ENCODE measurements at regions not wholly inside any gene's neighbourhood (a gene's known extent, or its start where the extent isn't known, plus 50 kb on each side); places are given as distances from the start of the nearest gene placed in this dataset.
A peak's percentile ranks its signal among the peaks of the same experiment; 100 is the strongest.

DNA sequence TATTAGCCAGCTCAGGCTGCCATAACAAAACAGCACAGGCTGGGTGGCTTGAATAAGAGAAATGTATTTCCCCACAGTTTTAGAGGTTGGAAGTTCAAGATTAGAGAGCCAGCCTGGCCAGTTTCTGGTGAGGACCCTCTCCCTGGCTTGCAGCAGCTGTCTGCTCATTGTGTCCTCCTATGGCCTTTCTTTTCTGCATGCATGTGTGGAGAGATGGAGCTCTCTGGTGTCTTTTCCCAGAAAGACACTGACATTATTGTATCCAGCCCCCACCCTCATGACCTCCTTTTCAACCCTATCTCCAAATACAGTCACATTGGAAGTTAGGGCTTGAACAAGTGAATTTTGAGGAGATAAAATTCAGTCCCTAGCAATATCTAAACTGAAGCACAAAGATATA, 263.8 kb upstream of the PABPC4L start:
- no peak for DNase-seq

DNA sequence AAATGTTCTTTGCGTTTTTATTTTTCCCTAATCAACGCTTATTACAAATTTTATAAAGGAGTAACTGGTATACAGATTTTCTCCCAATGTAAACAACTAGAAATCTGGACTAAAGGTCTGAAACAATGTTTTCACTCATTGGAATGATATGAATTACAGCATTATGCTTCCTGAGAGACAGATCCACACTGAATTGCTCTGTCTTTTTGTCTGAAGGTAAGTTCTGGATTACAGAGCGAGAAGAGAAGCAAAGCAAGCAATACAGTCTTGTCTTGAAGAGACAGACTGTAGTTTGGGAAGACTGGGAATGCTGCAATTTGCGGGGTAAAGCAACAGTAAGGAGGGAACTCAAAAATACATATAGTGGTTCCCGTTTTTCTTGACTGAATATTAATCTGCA, 262.2 kb upstream of the PABPC4L start:
- DNase-seq = no peak

DNA sequence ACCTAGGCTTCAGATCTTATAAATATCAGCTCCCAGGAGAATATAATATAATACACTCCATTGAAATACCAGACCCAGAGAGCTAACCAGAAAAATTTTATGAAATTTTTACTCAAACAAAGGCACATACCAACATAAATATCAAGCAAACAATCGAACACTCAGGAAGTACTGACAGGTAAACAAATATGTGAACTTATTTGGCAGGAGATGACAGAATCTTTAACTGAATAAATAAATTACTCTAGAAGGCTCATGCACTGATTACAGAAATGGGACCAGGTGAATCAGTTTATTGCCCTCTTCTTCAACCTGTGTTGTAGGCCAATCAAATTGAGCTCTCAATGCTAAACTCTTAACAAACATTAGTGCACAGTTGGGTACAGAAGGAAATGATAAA, 225.2 kb upstream of the PABPC4L start:
- DNase-seq = no peak

DNA sequence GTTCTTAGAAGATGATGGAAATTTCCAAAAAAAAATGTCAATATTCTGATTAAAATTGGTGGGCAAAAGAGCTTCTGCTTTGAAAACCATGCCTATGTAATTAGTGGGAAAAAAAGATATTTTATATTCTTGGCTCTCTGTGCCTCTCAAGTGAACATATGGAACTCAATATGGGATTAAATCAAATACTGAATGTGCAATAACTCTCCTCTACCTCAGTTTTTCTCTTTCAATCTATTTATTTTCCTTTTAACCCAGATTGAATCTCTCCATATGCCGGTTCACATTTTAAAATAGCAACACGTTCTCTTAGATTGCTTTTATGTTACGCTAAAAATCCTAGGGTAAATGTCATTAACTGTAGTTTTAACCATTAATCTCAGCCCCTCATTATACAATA, 224.2 kb upstream of the PABPC4L start:
- no peak for DNase-seq

DNA sequence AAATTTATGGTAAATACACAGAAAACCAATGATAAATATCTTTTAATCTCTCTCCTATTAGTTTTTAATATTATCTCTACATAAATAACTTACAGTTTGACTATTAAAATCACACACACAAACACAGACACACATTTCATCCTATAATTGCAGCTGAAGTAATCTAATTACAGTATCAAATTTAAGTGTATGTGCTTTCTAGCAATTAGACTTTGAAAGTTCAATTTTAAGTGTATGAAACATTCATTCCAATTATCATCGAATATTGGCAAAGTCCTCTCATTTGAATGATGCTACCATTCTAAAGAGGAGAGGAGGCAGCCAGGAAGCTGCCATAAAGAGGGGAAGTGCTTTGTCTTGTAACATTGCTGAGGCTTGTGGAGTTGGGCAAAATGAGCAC, 221.2 kb upstream of the PABPC4L start:
- no peak for DNase-seq

DNA sequence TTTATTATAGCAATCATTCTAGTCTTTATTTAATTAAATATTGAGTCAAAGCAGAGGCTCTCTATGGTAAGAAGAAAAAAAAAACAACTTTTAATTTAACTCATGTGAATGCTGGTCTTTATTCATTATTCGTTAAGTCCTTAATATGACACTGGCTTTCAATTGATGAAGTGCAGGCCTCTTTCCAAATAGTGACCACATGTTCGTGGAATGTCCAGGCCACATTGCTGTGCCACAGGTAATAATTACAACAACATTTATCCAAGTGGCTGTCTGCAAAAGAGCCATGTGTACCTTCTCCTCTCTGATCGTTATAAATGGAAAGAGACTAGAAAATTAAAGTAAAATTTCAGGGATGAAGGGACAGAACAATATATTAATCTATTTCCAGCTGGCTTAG, 220.1 kb upstream of the PABPC4L start:
- DNase-seq = no peak

DNA sequence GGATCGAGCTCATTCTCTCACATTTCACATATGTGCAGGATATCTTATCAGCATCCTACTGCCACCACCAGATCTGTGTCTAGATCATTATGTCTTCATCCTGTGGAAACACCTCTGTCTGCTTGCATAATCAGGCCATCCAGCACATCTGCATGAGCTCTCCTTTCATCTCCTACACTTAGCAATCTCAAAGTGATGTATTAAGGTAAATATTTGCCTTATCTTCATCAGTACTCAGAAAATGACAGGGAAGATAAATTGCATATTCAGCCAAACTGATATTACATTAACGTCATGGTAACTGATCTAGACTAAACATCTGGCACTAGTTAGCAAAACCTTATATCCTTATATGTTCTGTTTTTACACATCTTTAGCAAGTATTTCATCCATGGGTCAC, 207.3 kb upstream of the PABPC4L start:
- peak; percentile 7 for DNase-seq

DNA sequence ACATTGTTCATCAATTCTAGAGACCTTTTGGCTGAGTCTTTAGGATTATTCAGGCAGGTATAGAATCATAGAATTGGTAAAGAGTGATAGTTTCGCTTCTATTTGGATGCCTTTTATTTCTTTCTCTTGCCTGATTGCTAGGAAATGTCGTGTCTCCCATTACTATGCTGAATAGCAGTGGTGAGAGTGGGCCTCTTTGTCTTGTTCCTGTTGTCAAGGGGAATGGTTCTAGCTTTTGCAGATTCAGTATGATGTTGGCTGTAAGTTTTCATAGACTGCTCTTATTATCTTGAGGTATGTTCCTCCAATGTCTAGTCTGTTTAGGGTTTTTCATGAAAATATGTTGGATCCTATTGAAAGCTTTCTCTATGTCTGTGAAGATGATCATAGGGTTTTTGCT, 200.2 kb upstream of the PABPC4L start:
- DNase-seq = no peak

DNA sequence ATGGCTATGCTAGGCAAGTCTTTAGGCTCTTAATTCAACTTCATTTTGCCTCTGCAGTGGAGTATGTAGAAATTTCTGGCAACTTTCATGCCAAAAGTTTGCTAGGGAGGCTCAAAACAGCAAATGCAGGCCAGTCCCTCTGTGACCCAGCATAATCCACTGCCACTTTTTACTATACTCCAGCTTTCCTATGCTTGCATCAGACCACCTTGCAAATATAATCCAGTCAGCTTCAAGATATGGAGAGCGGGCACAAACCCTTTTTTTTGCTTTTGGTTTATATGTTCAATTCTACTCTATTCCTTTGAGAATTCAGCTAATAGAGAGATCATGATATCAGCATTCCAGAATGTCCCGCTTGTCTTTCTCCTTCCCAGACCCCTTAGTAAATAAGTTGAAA, 192.0 kb upstream of the PABPC4L start:
- no peak for DNase-seq

DNA sequence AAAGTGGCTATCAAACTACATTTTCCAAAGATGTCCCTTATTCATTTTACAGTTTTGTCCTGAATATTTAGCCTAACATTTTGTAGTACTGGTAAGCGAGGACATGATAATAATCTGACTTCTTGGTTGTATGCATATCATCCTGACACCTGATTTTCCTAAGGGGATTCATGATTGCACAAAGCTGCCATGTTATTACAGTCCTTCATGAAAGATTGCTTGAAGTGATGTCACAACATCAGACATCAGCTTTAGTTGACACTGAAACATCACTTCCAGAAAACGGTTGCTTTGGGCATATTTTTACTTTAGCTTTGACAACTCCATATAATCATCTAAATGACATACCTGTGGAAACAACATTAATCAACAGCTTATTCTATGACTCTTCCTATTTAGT, 188.7 kb upstream of the PABPC4L start:
- DNase-seq = no peak

DNA sequence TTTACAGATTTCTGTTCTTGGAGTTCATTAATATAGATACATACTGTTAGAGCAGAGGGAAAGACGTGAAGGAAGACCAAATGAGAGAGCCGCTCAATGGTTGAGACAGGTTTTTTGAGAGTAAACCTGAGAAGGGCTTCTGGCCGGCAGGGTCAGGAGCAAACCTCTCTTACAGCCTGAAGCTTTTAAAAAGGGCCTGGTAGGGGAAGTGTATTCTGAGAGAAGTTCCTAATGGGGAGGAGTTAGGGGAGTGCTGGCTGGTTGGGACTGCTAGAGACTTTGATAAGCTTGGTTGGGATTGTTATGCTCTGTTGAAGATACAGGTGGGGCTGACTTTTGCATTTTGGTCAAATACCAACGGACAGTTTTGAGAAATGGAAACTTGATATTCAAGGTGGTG, 186.8 kb upstream of the PABPC4L start:
- no peak for DNase-seq

DNA sequence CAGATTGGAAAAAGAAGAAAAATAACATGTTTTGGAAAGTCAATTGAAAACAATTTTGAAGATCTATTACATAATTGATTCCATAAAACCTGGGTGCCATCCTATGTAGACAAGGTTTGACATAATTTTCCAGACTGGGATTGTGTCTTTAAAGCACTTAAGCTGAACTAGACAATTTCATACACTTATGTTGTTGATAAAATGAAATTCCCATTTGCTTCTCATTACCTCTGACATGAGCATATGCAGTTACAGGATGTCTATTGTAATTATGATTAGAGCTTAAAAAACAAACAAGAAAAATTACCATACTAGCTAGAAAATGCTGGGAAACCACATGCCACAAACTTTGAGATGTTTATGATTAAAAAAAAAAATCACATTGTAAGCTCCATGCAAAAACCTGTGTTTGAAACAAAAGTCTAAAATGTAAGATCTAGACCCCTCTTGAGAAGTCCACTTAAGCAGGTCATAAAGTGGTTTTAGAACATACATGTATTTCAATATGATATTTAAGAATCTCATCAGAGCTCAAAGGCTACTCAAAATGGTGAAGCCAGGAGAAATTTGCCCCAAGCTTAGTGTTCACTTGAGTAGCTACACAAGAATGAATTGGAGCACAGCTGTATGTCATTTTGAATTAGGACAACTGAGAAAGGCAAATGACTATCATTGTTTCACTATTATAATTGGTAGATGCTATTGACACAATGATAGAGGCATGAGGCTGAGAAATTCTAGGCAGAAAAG, 181.1 kb upstream of the PABPC4L start:
- DNase-seq = no peak

DNA sequence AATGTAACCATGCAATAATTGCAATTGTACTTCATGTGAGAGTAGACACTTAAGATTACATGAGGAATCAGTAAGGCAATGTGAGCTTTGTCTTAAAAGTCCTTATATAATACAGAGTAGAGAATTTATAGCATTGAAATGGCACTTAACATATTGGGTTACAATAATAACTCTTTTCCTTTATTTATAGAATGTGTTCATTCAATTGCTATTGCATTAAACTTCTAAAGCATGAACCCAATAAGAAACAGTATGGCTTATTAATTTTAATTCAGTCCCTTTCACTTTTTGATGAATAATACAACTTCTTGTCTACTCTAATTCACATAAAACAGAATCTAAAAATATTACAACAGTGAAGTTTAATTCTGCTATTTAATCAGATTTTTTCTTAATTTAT, 174.2 kb upstream of the PABPC4L start:
- DNase-seq = no peak

DNA sequence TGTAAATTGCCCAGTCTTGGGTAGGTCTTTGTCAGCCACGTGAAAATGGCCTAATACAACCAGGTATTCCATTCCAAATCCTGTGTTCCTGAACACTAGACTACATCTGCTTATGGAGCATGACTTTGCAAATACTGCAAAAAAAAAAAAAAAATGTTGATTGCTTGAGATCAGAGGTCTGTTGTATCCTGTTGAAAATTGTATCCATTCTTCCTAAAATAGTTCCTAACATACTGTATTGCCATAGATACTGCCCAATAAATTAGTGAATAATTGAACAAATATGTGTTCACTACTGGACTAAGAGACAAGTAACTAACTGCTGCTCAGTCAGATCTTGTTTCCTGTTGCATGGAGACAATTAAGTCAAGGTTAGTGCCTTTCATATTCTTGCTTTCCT, 164.3 kb upstream of the PABPC4L start:
- DNase-seq = no peak

DNA sequence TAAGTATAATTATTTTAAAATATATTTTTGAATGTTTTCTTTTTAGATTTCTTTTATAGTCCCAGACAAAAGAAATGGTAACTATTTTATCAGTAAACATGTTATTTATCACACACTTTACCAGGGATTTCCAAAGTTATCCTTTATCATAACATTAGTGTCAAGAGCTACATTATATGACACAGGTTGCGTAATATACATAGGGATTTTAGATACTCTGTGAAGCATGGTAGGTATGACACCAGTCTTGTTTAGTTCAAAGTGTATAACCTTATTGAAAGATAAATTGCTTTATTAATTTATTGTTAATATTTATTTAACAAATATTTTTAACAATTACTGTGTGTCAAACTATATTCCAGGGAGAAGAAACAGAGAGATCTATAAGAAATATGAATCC, 163.3 kb upstream of the PABPC4L start:
- no peak for DNase-seq

DNA sequence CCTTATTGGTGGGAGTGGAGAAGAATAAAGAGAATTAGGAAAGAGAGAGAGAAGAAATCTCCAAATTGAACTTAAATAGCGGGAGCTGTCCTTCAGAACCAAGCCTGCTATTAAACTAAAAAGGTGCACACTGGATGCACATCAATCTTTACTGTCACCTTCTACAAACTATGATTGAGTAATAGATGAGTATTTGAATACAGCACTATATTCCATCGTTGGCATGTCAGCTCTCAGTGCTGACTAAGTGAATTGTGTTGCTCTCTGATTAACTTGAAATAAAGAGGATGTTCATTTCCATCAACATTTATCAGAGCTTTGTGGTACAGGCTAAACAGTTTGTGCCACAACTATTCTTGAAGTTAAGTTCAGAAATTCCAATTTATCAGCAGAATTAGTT, 143.7 kb upstream of the PABPC4L start:
- no peak for DNase-seq

DNA sequence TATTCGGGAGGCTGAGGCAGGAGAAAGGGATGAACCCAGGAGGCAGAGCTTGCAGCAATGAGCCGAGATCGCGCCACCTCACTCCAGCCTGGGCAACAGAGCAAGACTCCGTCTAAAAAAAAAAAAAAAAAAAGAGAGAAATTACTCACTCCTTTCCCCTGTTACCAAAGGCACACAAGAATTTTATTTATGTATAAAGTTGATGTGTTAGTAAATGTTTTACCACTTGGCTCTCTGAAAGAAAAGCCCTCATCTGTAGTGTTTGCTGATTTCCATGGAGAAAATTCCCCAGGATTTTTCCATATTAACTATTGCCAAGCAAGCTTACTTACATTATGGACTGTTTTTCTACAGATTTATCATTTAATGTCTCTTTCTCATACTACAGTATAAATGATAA, 142.1 kb upstream of the PABPC4L start:
- no peak for DNase-seq

DNA sequence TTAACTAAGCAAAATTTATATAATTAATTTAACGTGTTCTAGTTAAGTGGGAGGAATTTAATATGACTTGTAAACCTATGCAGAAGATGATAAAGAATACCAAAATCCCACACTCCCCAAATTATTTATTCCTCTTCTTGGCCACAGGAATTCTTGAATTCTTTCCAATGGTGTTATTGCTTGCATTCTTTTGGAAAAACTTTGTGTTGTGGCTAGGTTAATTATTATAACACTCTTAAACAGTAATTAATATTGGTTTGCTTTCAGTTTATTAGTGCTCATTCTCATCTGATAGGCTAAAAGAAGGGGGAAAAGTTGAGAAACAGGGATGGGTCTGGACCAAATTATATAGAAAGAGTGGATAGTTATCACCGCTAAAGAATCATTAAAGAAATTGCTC, 141.5 kb upstream of the PABPC4L start:
- no peak for DNase-seq

DNA sequence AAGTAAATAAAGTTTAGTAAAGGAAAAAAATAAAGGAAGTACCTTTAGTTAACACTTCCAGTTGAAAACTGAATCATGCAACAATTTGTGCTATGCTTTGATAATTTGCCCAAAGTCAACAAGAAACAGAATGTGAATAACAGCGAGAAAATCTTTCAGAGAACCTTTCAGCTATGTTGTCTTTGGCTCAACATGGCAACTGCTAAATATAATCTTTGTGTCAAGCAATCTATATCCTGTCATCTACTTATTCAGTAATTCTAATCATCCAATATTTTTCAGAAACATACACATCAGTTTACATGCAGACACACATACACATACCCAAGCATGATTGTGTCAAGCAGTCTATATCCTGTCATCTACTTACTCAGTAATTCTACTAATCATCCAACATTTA, 136.0 kb upstream of the PABPC4L start:
- no peak for DNase-seq

DNA sequence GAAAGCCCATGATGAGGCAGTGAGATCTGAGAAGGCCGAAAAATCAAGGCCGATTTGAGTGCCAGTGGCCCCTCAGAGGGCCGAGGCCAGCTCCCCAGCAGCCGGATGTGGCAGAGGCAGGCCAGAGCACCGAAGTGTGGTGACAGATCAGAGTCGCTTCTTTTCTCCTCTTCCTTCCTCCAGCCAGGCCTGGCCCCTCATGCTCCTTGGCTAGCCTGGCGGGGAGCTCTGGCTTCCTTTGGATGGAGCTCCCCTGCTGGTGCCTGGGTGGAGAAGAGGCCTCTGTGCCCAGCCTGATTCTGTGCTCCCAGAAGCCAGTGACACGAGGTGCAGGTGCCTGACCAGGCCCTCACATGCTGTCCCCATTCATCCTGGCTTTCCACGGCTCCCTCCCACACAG, 127.2 kb upstream of the PABPC4L start:
- no peak for DNase-seq

DNA sequence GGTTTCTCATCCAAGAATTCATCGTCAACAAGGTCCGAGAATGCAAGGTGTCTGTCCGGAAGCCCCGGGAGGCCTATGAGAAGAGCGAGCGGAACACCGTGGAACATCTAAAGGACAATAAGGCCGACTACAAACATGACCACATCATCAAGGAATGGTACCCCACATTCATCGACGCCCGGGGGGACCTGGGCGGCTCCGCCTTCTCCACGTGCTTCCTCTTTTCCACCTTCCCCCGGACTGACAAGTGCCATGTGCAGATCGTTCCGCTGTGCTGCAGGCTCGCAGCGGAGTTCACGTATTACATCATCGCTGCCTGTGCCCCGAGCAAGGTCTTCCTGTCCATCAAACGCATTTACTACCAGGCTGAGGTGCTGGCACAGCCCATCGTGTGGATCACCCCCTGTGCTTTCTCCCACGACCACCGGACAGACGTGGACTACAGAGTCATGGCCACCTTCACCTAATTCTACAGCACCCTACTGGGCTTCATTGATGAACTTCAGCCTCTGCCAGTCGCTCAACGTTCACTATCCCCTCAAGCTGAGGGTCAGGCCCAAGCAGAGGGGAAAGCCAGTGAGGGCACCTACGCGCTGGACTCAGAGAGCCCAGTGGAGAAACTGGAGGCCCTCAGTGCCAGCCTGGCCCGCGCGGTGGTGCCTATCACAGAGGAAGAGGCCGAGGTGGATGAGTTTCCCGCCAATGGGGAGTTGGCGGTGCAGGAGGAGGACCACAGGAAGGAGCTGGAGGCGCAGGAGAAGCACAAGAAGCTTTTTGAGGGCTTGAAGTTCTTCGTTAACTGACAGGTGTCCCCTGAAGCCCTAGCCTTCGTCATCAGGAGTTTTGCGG, 125.9 kb upstream of the PABPC4L start:
- DNase-seq = no peak

DNA sequence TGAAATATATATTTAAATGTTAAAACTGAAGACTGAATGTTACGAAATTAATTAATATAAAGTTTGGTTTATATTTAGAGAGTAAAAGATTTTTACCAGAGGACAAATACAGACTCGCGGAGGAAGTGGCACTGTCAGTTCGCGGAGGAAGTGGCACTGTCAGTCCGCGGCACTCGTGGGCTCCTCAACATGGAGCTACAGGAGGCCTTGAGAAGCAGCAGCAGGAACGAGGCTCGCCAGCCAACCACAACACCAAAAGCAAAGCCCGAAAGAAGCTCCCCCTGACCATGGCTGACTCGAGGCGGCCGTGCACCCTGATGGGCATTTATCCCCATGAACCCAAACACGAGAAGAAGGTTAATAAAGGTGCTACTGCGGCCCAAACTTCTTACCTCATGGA, 125.3 kb upstream of the PABPC4L start:
- DNase-seq = no peak

DNA sequence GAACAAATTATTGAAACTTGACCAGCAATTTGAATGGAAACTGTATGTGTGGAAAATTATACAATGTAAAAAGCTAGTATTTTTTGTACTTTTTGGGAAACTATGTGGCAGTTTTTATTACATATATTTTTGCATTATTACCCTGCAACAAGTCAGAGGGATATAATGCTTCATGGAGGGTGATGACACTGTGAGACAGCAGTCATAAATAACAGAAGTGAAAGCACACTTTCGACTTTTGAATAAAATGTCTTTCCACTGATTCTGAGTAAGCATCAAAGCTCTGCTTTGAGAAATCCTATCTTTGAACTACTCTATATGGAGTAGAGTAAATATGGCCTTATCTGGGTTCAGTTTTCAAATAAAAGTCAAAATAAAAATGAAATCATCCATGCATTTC, 122.6 kb upstream of the PABPC4L start:
- no peak for DNase-seq

DNA sequence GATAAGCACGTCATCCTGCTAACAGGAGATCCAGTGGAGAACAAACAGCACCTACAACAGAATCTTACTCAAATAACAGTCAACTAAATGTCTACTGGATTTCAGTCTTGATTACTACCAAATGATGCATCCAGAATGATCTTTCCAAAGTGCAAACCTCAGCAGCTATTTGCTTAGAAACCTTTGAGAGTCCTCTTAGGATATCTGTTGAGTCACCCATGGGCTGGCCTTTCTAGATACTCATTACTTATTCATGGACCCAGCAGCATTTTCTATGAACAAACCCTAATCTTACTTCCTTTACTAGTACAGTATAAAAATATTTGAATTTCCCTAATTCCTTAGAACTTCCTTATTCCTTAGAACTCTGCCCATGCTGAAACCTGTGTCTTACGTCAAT, 118.5 kb upstream of the PABPC4L start:
- DNase-seq = no peak

DNA sequence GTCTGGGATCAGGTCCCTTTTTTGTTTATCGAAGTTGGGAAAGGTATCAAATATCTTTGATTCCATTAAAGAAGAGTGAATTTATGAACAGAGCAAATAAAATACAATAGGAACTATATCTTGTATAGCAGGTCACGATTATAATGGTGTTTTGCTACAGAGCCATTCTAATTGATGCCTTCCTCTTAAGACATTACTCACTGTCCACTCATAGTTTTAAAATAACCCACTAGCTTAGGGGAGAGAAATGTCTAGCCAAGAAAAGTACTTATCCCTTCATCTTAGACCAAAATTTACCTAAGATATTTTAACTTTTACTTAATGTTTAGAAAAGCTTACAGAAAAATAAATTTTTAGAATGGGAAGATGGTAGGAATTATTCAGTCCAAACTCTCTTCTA, 112.0 kb upstream of the PABPC4L start:
- DNase-seq = no peak

All from NCI-H226 (cell line).